PC-9 (cell line): ENCODE measurements at regions not wholly inside any gene's neighbourhood (a gene's known extent, or its start where the extent isn't known, plus 50 kb on each side); places are given as distances from the start of the nearest gene placed in this dataset.

Experiments
- BruUV-seq: library from RNA; stranded (reverse); fragments of 400-500 nt; replicated peaks from 2 replicates; lab custom pipeline; 2021; lab: Mats Ljungman, UMichigan
- CTCF ChIA-PET: fragments of 300-600 bp; sonication (Branson Sonifier 250); formaldehyde crosslinking; loops from one replicate; lab custom pipeline; 2022; ENCODE audit warnings: antibody characterized with exemption; lab: Charles Lee
- POLR2A ChIA-PET: fragments of 300-600 bp; sonication (Branson Sonifier 250); formaldehyde crosslinking; loops from one replicate; lab custom pipeline; 2022; ENCODE audit warnings: antibody characterized with exemption; ENCODE audit not compliant: unreplicated experiment; lab: Charles Lee
- DNase-seq, 2 experiments: peaks; one replicate each; pipeline versions ENCODE4 v3.0.0 to v3.0.0-alpha.2; 2015 to 2022; ENCODE audit warnings: mixed read lengths in 1 of 2
- H2AFZ ChIP-seq: fragments of 200-600 bp; sonication (generic); 2 replicates; pipeline ENCODE4 v1.8.1; 2017; ENCODE audit warnings: antibody characterized with exemption
- H3F3A ChIP-seq: fragments of 200-600 bp; sonication (generic); 2 replicates; pipeline ENCODE4 v1.8.1; 2017; ENCODE audit warnings: antibody characterized with exemption, mild to moderate bottlenecking, low read depth; ENCODE audit not compliant: insufficient read depth
- H3K27ac ChIP-seq: fragments of 200-600 bp; sonication (generic); 2 replicates; pipeline ENCODE4 v1.6.1; 2016; ENCODE audit warnings: mixed run types
- H3K27me3 ChIP-seq: fragments of 200-600 bp; sonication (generic); 2 replicates; pipeline ENCODE4 v1.6.1; 2016; ENCODE audit warnings: low read depth, mixed run types; ENCODE audit not compliant: insufficient read depth
- H3K36me3 ChIP-seq: fragments of 200-600 bp; sonication (generic); 2 replicates; pipeline ENCODE4 v1.6.1; 2016; ENCODE audit warnings: low read depth, mixed run types
- H3K4me1 ChIP-seq: fragments of 200-600 bp; sonication (generic); replicated peaks from 2 replicates; pipeline ENCODE4 v1.6.1; 2016; ENCODE audit warnings: mixed run types; ENCODE audit not compliant: insufficient read depth
- H3K4me2 ChIP-seq: fragments of 200-600 bp; sonication (generic); 2 replicates; pipeline ENCODE4 v1.6.1; 2017; ENCODE audit warnings: mixed run types
- H3K4me3 ChIP-seq: fragments of 200-600 bp; sonication (generic); 2 replicates; pipeline ENCODE4 v1.6.1; 2016; ENCODE audit warnings: mixed run types
- H3K79me2 ChIP-seq: fragments of 200-600 bp; sonication (generic); 2 replicates; pipeline ENCODE4 v1.6.1; 2017; ENCODE audit warnings: low read depth, mixed run types
- H3K9me2 ChIP-seq: fragments of 200-600 bp; sonication (generic); 2 replicates; pipeline ENCODE4 v1.8.1; 2017; ENCODE audit warnings: mild to moderate bottlenecking; ENCODE audit not compliant: insufficient read depth
- H3K9me3 ChIP-seq: fragments of 200-600 bp; sonication (generic); 2 replicates; pipeline ENCODE4 v1.8.1; 2016; ENCODE audit warnings: low read depth; ENCODE audit not compliant: insufficient read depth
- H4K20me1 ChIP-seq: fragments of 200-600 bp; sonication (generic); 2 replicates; pipeline ENCODE4 v1.8.1; 2017; ENCODE audit not compliant: insufficient read depth
- EZH2 ChIP-seq: fragments of 200-600 bp; sonication (generic); IDR thresholded peaks from 2 replicates; pipeline ENCODE4 v1.8.0; 2017; ENCODE audit warnings: antibody characterized with exemption, low read depth
- intact Hi-C: fragments of 100-400 bp; cut with micrococcal nuclease; formaldehyde crosslinking; loops from one replicate; pipeline ENCODE4 v1.10.0; 2022; ENCODE audit not compliant: unreplicated experiment
- TF ChIP-seq, protein P1 (sequence below): fragments of 200-600 bp; sonication (generic); conservative IDR thresholded peaks from 2 replicates; pipeline ENCODE4 v1.6.1; 2017; ENCODE audit warnings: mixed run types, antibody characterized with exemption, mild to moderate bottlenecking, moderate library complexity

DNA sequence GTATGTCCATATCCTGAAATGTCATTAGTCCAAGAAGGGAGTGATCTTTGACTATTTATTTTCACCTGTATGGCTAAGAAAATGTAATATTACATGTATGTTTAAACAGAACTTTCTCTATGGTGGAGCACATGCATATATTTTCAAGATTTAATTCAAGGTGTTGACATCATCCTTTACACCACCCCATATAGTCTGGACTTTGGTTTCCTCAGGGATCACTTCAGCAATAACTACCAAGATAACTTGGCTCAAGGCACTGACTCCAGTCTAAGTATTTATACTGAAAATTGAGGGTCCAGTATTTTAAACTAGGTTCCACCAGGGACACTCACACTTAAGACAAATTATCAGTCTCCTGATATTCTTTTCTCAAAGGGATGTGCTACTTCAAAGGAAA lies 660.6 kb downstream of the EFNB2 start:
- BruUV-seq: no TSS peak
- intact Hi-C loops: no loop called here
- H3K4me2 ChIP-seq: no peak overlapping the region
- no peaks in the 10 kb centered on the region for H3K36me3 ChIP-seq
- H2AFZ ChIP-seq: no peak overlapping the region
- H3K4me3 ChIP-seq: no peak overlapping the region
- TF ChIP-seq EZH2: no peak
- TF ChIP-seq, protein P1, sequence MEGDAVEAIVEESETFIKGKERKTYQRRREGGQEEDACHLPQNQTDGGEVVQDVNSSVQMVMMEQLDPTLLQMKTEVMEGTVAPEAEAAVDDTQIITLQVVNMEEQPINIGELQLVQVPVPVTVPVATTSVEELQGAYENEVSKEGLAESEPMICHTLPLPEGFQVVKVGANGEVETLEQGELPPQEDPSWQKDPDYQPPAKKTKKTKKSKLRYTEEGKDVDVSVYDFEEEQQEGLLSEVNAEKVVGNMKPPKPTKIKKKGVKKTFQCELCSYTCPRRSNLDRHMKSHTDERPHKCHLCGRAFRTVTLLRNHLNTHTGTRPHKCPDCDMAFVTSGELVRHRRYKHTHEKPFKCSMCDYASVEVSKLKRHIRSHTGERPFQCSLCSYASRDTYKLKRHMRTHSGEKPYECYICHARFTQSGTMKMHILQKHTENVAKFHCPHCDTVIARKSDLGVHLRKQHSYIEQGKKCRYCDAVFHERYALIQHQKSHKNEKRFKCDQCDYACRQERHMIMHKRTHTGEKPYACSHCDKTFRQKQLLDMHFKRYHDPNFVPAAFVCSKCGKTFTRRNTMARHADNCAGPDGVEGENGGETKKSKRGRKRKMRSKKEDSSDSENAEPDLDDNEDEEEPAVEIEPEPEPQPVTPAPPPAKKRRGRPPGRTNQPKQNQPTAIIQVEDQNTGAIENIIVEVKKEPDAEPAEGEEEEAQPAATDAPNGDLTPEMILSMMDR: no peak
- POLR2A ChIA-PET: no interaction called here
- no peaks in the 10 kb centered on the region for H4K20me1 ChIP-seq
- H3K27me3 ChIP-seq: no peaks in the 10 kb centered on the region
- no peaks in the 10 kb centered on the region for H3K4me1 ChIP-seq
- H3F3A ChIP-seq: no peaks in the 10 kb centered on the region
- no peak for DNase-seq
- H3K9me2 ChIP-seq: no peaks in the 10 kb centered on the region
- no peaks in the 10 kb centered on the region for H3K79me2 ChIP-seq
- no peaks in the 10 kb centered on the region for H3K9me3 ChIP-seq
- no peak overlapping the region for H3K27ac ChIP-seq
- CTCF ChIA-PET: no interaction called here

GRCh38 chr13:105871768-105872167 lies 663.7 kb downstream of the EFNB2 start:
- BruUV-seq: no TSS peak
- H3F3A ChIP-seq: no peaks in the 10 kb centered on the region
- H3K4me2 ChIP-seq: no peak overlapping the region
- H3K36me3 ChIP-seq: no peaks in the 10 kb centered on the region
- ChIA-PET CTCF (no interaction called here), POLR2A (no interaction called here)
- H3K9me2 ChIP-seq: no peaks in the 10 kb centered on the region
- H4K20me1 ChIP-seq: no peaks in the 10 kb centered on the region
- no peaks in the 10 kb centered on the region for H3K4me1 ChIP-seq
- no peaks in the 10 kb centered on the region for H3K27me3 ChIP-seq
- H3K79me2 ChIP-seq: no peaks in the 10 kb centered on the region
- H2AFZ ChIP-seq: peak overlapping the region; percentile 61; the same call in 1 of the 2 replicates
- intact Hi-C loops: no loop called here
- H3K4me3 ChIP-seq: no peak overlapping the region
- no peak for DNase-seq
- no peaks in the 10 kb centered on the region for H3K9me3 ChIP-seq
- H3K27ac ChIP-seq: no peak overlapping the region
- TF ChIP-seq, protein P1: no peak
- TF ChIP-seq EZH2: no peak

DNA sequence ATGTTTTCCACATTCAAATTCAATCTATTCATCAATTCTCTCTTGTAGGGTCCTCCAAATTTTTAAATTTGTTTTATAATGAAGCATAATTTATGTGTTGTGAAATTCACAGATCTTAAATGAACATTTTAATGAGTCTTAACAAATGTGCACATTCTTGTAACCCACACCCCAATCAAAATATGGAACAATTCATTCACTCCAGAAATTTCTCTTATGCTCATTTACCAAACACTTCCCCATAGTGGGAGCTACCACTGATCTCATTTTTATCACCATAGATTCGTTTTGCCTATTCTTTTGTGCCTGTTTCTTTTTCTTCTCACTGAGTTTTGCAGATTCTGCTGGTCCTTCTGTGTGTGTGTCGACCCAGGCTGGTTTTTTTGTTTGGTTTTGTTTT lies 664.1 kb downstream of the EFNB2 start:
- intact Hi-C loops: no loop called here
- no peaks in the 10 kb centered on the region for H3F3A ChIP-seq
- ChIA-PET POLR2A (no interaction called here), CTCF (no interaction called here)
- H3K4me1 ChIP-seq: no peaks in the 10 kb centered on the region
- H3K27me3 ChIP-seq: no peaks in the 10 kb centered on the region
- BruUV-seq: no TSS peak
- no peaks in the 10 kb centered on the region for H3K9me3 ChIP-seq
- H2AFZ ChIP-seq: peak overlapping the region; percentile 61; the same call in 1 of the 2 replicates
- H3K36me3 ChIP-seq: no peaks in the 10 kb centered on the region
- H3K4me3 ChIP-seq: no peak overlapping the region
- H3K79me2 ChIP-seq: no peaks in the 10 kb centered on the region
- H3K9me2 ChIP-seq: no peaks in the 10 kb centered on the region
- no peak for DNase-seq
- TF ChIP-seq, protein P1: no peak
- no peak for TF ChIP-seq EZH2
- H4K20me1 ChIP-seq: no peaks in the 10 kb centered on the region
- no peak overlapping the region for H3K27ac ChIP-seq
- H3K4me2 ChIP-seq: no peak overlapping the region
